HG02970 (cell line): ENCODE measurements at regions not wholly inside any gene's neighbourhood (a gene's known extent, or its start where the extent isn't known, plus 50 kb on each side); places are given as distances from the start of the nearest gene placed in this dataset.
"Not testable (repeated sequence)": the region's sequence is repeated elsewhere in the genome, so short reads cannot be mapped to it uniquely, and the experiment has no call there.

Experiments used
- ATAC-seq: cut with Tn5 transposase; IDR thresholded peaks from one replicate; pipeline ENCODE4 v1.9.1; 2021; ENCODE audit warnings: mild to moderate bottlenecking, moderate library complexity, moderate number of reproducible peaks; ENCODE audit not compliant: unreplicated experiment, low FRiP score

DNA sequence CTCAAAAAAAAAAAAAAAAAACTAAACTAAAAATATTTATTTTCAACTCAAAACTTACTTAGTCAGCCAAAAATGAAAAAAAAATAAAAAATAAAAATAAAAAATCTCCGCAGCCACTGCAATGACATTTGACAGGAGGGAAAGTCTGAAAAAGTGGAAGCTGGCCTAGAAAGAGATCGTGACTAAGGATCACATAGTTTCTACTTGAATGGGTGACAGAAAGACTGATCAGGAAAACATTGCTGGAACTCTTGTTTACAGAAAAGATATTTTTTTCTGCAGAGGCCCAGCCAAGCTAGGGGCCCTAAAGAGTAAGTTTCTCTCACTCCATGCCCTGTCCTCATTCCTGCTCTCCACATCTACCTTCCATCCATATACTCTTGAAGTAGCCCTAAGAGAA is 92.8 kb upstream of the KCND2 start:
- ATAC-seq, result no peak

DNA sequence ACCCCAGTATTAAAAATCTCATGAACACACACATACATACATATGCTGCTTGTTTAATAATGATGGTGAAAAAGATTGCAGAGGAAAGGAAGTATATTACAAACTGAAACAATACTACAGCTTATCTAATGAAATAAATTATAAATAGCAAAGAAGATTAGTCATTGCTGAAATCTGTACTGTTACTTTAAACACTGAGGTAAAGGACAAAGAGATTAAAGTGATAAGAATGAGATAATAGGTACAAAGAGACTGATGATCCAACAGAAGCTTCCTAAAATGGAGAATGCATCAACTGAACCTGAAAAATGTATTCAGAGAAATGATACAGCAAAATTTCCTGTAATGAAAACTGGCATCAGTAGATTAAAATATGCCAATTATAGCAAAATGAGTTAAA is 91.5 kb upstream of the KCND2 start:
- no peak for ATAC-seq

DNA sequence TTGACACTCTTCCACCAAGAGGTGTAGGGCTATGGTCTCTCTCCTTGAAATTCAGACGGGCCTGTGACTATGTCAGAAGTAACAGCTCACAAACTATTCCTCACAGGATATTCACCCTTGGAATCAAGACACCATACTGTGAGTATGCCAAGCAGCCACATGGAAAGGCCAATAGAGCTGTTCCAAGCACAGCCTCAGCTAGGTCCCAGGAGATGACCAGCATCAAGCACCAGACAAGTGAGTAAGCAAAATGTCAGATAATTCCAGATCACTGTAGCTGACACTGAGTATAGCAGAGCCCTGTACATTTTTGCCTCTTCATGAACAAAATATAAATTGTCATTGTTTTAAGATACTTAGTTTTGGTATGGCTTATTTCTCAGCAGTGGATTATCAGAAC is 88.1 kb upstream of the KCND2 start:
- no peak for ATAC-seq

DNA sequence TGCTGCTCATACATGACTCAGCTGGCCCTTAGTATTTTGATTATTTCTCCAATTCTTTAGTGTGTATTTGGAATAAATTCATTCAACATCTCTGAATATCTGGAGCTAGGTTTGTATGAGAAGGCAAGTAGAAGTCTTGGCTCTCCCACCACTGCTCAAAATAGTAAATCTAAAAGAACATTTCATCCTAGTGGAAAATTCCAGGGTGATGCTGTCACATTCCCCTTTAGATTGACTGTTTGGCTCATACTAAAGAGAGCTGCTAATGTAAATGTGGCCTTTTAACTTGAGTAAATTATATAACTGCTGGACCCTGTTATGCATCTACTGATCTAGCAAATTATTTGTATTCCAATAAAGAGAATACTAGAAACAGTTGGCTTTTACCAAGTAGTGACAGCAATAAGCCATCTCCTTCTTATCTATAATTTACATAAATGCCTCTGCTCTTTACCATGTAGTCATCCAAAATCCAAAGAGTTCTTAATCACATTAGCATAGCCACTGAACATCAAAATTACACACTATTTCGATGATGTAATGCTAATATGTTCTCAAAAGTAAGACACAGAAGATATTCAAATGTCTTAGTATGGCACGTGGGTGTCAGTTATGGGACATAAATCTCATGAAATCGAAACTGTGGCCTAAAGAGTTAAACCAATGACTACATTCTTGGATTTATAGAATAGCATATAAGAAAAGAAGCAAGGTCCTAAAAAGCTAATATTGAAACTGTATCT is 86.9 kb upstream of the KCND2 start:
- ATAC-seq, result no peak

DNA sequence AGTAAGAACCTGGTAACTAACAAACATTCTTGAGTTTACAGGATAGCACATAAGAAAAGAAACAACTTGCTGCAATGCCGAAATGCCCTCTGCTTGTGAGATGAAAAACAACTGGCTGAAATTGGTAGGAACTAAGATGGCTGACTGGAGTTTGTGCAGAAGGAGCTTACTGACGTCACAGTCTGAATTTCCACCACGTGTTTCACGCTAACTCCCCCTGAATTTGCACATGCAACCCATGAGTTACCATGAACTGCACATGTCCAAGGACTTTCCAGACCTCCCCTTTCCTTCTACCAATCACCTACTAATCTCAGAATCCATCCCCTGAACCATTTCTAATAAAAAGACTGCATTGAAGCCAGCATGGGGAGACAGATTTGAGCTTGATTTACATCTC is 86.3 kb upstream of the KCND2 start:
- ATAC-seq, result no peak

DNA sequence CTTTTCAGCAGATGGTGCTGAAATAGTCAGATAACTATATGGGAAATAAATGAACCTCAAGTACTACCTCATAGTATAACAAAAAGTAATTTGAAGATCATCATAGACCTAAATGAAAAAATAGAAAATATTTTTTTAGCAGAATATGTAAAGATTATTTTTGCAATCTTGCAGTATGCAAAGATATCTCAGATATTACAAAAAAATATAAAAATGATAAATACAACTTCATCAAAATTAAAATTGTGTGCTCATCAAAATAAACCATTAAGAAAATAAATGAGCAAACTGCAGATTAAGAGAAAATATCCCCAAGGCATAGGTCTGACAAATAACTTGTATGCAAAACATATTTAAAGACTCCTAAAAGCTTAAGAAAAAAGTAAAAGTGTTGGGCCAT is 83.4 kb upstream of the KCND2 start:
- ATAC-seq, result no peak

DNA sequence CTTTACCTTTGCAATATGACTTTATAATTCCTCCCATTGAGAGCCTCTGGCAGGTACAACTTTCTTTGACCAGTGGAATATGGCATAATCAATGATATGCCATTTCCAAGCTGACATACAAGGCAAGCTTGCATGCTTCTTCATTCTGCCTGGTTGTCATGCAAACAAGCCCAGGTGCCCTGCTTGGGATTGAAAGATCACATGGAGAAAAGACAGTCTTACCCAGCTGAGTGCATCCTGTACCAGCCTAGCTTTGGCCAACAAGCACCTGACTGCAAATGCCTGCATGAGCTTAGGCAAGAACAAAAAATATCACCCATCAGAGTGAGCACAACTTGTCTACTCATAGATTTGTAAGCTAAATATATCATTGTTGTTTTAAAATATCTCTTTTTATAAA is 82.9 kb upstream of the KCND2 start:
- no peak for ATAC-seq

DNA sequence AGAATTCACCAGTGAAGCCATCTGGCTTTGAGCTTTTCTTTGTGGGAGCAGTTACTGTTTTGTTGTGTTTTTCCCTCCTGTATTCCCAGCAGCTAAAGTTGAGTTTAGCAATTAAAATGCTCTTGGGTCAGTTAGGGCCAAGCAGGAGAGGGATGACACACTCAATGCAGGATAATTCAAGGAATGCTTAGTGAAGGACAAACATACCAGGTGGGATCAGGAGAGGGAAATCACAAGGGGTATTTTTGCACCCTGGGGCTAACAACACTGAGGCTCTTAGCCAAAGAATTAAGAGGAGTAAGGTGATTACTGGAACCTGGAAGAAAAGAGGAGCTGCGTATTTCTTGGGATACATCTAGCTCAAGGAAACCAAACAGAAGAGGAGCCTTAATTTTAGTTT is 82.4 kb upstream of the KCND2 start:
- no peak for ATAC-seq

DNA sequence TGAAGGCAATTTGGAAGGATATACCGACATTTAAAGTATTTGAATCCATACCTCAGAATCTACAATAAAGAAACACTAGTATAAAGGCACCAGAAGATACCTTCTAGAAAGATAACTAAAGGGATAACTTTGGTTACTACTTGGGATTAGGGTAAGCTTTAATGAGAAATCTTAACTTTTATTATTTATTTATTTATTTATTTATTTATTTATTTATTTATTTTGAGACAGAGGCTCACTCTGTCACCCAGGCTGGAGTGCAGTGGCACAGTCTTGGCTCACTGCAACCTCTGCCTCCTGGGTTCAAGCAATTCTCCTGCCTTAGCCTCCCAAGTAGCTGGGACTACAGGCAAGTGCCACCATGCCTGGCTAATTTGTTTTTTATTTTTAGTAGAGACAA is 81.6 kb upstream of the KCND2 start:
- ATAC-seq, result not testable (repeated sequence)

DNA sequence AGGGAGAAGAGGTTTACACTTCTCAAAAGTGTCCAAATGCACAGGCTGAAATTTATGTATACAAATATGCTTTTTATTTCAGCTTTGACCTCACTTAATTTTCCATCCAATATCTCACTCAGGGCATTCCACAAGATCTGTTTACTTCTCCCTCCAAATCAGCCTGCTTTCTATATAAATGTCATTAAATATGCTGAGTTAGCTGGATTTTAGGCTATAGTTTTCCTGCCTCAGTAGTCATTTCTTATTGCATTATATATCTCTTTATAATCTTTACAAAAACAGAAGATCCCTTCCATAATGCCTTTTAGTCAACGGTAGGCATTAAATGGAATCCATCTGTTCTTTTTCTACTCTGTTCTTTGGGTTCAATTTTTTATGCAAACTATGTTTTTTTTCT is 71.7 kb upstream of the KCND2 start:
- ATAC-seq, result no peak

DNA sequence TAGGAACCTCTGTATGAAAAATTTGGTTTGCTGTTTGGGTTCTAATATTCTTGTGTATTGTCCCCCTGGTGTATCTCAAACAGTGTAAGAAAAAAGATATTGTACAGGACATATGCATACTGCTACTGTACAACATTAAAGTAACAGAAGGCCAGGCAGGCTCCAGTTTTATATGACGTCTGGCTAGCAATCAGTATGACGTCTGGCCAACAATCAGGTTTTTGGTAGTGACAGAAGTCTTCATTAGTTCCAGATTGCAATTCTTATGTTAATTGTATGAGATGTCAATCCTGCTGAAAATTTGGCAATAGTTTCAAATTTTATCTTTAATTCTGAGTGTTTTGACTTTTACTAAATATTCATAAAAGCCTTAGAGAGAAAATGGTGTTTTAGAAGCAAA is 67.9 kb upstream of the KCND2 start:
- no peak for ATAC-seq

DNA sequence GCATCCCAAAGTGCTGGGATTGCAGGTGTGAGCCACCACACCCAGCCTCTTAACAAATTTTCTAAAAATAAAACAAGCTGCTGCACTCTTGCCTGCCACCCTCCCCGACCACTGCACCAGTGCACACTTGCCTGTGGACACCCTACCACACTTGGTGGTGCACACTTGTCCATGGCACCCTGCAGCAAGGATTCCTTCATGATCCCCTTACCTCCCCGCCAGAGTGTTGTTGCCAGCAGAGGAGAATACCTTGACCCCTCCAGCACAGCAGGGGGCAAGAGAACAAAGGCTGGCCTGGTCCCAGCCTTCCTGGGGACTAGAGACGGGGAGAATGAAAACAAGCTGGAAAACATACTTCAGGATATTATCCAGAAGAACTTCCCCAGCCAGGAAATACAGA is 65.9 kb upstream of the KCND2 start:
- no peak for ATAC-seq

DNA sequence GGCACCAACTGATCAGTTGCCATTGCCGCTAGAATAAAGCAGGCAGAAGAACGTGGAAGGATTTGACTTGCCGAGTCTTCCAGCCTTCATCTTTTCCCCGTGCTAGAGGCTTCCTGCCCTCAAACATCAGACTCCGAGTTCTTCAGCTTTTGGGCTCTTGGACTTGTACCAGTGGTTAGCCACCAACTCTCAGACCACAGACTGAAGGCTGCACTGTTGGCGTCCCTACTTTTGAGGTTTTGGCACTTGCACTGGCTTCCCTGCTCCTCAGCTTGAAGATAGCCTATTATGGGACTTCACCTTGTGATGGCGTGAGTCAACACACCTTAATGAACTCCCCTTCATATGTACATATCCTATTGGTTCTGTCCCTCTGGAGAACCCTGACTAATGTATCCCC is 57.3 kb upstream of the KCND2 start:
- ATAC-seq, result no peak

DNA sequence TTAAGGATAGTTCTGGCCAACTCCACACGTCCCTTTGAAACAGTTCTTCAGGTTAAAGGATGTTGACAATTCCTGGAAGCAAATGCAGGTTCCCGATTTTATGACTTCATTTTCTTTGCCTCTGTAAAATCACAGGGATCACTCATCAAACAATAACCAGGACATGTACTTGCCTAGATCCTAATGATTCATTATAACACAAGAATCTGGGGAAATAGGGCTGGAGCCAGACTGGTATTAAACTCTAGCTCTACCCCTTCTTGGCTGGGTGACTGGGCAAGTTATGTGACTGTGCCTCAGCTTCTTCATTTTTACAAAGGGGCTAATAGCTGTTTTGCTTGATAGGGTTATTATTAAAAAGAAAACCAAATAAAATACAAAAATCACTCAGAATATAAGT is 56.0 kb upstream of the KCND2 start:
- ATAC-seq, result no peak

DNA sequence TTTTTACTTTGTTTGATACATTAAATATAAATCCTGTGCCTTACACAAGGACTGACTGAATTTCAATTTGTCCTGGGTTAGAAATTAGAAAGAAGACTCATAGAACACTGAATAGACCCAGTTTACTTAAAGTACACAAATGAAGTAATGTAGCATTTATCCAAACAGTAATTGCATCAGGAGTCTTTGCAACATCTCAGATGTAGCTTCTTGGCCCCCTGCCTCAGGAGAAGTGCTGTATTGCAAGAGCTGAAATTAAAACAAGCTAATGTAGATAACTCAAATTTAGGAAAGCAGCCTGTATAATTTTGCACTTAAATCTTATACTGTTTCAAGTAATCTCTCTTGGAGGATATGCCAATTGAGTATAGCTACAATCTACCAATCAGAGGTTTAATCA is 54.3 kb upstream of the KCND2 start:
- ATAC-seq, result no peak

DNA sequence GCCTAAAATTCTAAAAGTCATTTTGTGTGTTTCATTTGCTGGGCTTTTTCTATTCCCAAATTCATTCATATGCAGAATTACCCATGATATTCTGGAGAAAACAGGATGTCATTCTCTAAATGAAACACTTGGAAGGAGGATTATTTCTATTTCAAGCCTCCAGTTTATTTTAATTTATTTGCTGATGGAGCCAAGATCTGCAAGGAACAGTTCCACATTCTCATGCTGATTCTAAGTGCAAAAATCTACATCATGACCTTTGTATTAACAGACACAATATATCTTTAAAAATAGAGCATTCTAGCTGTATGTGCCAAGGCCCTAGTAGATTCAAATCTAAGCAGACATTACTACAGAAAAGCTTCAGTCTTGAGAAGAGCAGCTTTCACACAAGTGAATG is 51.3 kb upstream of the KCND2 start:
- no peak for ATAC-seq
